ENCODE measurements at regions not wholly inside any gene's neighbourhood (a gene's known extent, or its start where the extent isn't known, plus 50 kb on each side); places are given as distances from the start of the nearest gene placed in this dataset.
"Not testable (repeated sequence)": the region's sequence is repeated elsewhere in the genome, so short reads cannot be mapped to it uniquely, and the experiment has no call there.

- Mint-ChIP-seq H3K4me3 (ENCODE audit: unreplicated experiment) (no peak overlapping the region), H3K4me1 (ENCODE audit: low read depth, unreplicated experiment) (no peaks in the 10 kb centered on the region), H3K27me3 (ENCODE audit: unreplicated experiment) (peaks cover 2% of the 10 kb centered on the region), H3K36me3 (ENCODE audit: unreplicated experiment) (peaks cover 7% of the 10 kb centered on the region), H3K27ac (ENCODE audit: unreplicated experiment) (no peak overlapping the region), H3K9me3 (ENCODE audit: unreplicated experiment) (peaks cover 9% of the 10 kb centered on the region)
- no peak for DNase-seq
- no peak for TF ChIP-seq CTCF (IDR thresholded peaks at IDR 0.05; ENCODE audit: partially characterized antibody, unreplicated experiment)
These were observed 433.4 kb upstream of the TNC start for GRCh38 chr9:115551396-115551795.

DNA sequence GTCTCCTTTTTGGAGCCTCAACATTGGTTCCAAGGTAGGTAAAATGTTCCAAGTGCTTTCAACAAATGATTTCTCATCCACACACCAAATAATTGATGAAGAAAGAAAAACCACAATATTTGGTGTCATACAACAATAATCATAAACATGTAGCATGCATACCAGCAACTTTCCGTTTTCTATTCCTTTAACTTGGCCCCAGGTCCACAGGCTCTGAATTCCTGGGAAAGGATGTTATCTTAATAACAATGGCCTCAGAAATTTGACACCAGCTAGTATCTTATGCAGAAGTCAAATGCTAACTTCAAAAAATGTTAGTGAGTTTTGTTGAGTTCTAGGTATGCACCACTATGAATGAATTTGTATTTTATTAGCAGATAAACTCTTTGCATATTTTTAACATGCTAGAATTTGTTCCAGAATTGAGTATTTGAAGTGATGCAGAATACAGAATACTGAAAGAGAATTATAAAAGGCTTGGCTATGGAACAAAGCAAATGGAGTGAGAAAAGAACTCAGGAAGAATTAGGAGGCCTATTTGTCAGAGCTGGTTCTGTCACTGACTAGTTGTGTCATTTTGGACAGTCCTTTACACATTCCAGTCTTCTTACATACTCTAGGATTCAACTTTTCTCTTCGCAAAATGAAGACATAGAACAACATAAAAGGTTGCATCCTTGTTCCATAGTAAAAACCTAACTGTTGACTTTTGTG lies 435.3 kb upstream of the TNC start:
- TF ChIP-seq CTCF (IDR thresholded peaks at IDR 0.05; ENCODE audit: partially characterized antibody, unreplicated experiment) = no peak
- H3K9me3 Mint-ChIP-seq (ENCODE audit: unreplicated experiment) = peaks cover 15% of the 10 kb centered on the region
- no peak for DNase-seq
- H3K27me3 Mint-ChIP-seq (ENCODE audit: unreplicated experiment) = peaks cover 2% of the 10 kb centered on the region
- no peak overlapping the region for H3K27ac Mint-ChIP-seq (ENCODE audit: unreplicated experiment)
- no peaks in the 10 kb centered on the region for H3K4me1 Mint-ChIP-seq (ENCODE audit: low read depth, unreplicated experiment)
- peaks cover 22% of the 10 kb centered on the region for H3K36me3 Mint-ChIP-seq (ENCODE audit: unreplicated experiment)
- H3K4me3 Mint-ChIP-seq (ENCODE audit: unreplicated experiment) = no peak overlapping the region

DNA sequence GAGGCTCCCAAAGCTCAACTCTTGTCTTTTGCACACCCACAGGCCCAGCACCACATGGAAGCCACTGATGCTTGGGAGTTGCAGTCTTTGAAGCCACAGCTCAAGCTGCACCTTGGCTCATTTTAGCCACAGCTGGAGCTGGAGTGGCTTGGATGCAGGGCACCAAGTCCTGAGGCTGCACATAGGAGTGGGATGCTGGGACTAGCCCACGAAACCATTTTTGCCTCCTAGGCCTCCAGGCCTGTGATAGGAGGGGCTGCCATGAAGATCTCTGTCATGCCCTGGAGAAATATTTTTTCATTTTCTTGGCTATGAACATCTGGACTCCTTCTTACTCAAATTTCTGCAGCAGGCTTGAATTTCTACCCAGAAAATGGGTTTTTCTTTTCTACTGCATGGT lies 438.5 kb upstream of the TNC start:
- Mint-ChIP-seq H3K9me3 (ENCODE audit: unreplicated experiment) (peaks cover 15% of the 10 kb centered on the region), H3K27ac (ENCODE audit: unreplicated experiment) (no peak overlapping the region), H3K27me3 (ENCODE audit: unreplicated experiment) (peaks cover 2% of the 10 kb centered on the region), H3K36me3 (ENCODE audit: unreplicated experiment) (peaks cover 22% of the 10 kb centered on the region), H3K4me3 (ENCODE audit: unreplicated experiment) (no peak overlapping the region), H3K4me1 (ENCODE audit: low read depth, unreplicated experiment) (no peaks in the 10 kb centered on the region)
- no peak for DNase-seq
- TF ChIP-seq CTCF (IDR thresholded peaks at IDR 0.05; ENCODE audit: partially characterized antibody, unreplicated experiment) = no peak

DNA sequence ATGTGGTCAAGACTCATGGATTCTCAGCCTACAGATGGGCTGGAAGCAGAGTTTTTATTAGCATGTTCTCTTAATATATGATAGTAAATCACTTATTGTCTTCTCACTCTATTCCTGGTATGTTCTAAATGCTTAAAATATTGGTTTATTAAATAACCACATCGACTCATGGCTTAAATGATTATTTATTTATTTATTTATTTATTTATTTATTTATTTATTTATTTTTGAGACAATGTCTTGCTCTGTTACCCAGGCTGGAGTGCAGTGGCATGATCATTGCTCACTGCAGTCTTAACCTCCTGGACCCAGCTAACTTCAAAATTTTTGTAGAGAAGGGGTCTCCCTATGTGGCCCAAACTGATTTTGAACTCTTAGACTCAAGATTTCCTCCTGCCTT lies 457.2 kb upstream of the TNC start:
- H3K9me3 Mint-ChIP-seq (ENCODE audit: unreplicated experiment) = no peaks in the 10 kb centered on the region
- H3K36me3 Mint-ChIP-seq (ENCODE audit: unreplicated experiment) = no peaks in the 10 kb centered on the region
- H3K27ac Mint-ChIP-seq (ENCODE audit: unreplicated experiment) = no peak overlapping the region
- DNase-seq = no peak
- no peaks in the 10 kb centered on the region for H3K4me1 Mint-ChIP-seq (ENCODE audit: low read depth, unreplicated experiment)
- no peak overlapping the region for H3K4me3 Mint-ChIP-seq (ENCODE audit: unreplicated experiment)
- H3K27me3 Mint-ChIP-seq (ENCODE audit: unreplicated experiment) = no peaks in the 10 kb centered on the region
- no peak for TF ChIP-seq CTCF (IDR thresholded peaks at IDR 0.05; ENCODE audit: partially characterized antibody, unreplicated experiment)

DNA sequence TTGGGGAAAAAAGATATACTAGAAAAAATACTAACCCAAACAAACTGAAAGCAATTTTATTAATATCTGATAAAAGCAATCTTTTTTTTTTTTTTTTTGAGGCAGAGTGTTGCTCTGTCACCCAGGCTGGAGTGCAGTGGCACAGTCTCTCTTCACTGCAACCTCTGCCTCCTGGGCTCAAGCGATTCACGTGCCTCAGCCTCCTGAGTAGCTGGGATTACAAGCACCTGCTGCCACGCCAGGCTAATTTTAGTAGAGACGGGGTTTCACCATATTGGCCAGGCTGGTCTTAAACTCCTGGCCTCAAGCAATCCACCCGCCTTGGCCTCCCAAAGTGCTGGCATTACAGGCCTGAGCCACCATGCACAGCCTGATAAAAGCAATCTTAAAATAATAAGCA lies 467.5 kb upstream of the TNC start:
- H3K9me3 Mint-ChIP-seq (ENCODE audit: unreplicated experiment); H3K27ac Mint-ChIP-seq (ENCODE audit: unreplicated experiment); H3K36me3 Mint-ChIP-seq (ENCODE audit: unreplicated experiment); H3K4me1 Mint-ChIP-seq (ENCODE audit: low read depth, unreplicated experiment); H3K27me3 Mint-ChIP-seq (ENCODE audit: unreplicated experiment); DNase-seq; H3K4me3 Mint-ChIP-seq (ENCODE audit: unreplicated experiment): not testable (repeated sequence)

Data from glutamatergic neuron (in vitro differentiated cells).